Nephron progenitor cell (in vitro differentiated cells): ENCODE measurements at regions not wholly inside any gene's neighbourhood (a gene's known extent, or its start where the extent isn't known, plus 50 kb on each side); places are given as distances from the start of the nearest gene placed in this dataset.

Source experiments
- DNase-seq: peaks from one replicate; pipeline ENCODE4 v3.0.0; 2021
- H3K27ac Mint-ChIP-seq: 2 replicates; pipeline ENCODE4 v1.8.0; 2021; ENCODE audit warnings: mild to moderate bottlenecking, moderate library complexity, mixed read lengths
- H3K27me3 Mint-ChIP-seq: 2 replicates; pipeline ENCODE4 v1.8.0; 2021; ENCODE audit warnings: mild to moderate bottlenecking, low read depth, mixed read lengths; ENCODE audit not compliant: poor library complexity
- H3K36me3 Mint-ChIP-seq: 2 replicates; pipeline ENCODE4 v1.8.0; 2021; ENCODE audit warnings: low read depth, mixed read lengths
- H3K4me1 Mint-ChIP-seq: 2 replicates; pipeline ENCODE4 v1.8.0; 2021; ENCODE audit warnings: mixed read lengths
- H3K4me3 Mint-ChIP-seq: 2 replicates; pipeline ENCODE4 v1.8.0; 2021; ENCODE audit warnings: mild to moderate bottlenecking, moderate library complexity, mixed read lengths
- H3K9me3 Mint-ChIP-seq: 2 replicates; pipeline ENCODE4 v1.8.0; 2021; ENCODE audit warnings: mild to moderate bottlenecking, moderate library complexity, mixed read lengths
- CTCF ChIP-seq: fragments of 200-600 bp; sonication (generic); IDR thresholded peaks from 2 replicates; pipeline ENCODE4 v1.5.0; 2021; ENCODE audit warnings: antibody characterized with exemption

DNA sequence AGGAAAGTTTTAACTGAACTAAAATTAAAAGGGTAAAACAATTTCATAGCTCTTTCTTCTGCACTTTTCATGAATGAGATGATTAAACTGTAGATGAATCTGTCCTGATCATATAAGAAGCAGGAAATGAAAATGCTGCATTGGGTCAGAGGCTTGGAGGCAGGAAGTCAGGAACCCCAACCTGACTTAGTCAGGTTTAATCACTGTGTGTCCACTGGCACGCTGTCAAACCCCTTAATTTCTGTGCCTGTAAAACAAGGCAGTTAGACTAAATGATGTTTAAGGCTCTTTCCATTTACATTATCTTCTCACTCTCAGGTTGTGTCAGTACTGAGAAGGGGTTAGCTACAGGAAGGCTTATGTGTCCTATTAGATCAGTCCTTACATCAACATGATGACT is 193.3 kb upstream of the TTC14 start:
- DNase-seq = no peak
- no peaks in the 10 kb centered on the region for H3K4me1 Mint-ChIP-seq
- no peaks in the 10 kb centered on the region for H3K36me3 Mint-ChIP-seq
- TF ChIP-seq CTCF = no peak
- H3K27ac Mint-ChIP-seq = no peak overlapping the region
- no peak overlapping the region for H3K4me3 Mint-ChIP-seq
- H3K27me3 Mint-ChIP-seq = peaks cover 7% of the 10 kb centered on the region
- no peaks in the 10 kb centered on the region for H3K9me3 Mint-ChIP-seq

DNA sequence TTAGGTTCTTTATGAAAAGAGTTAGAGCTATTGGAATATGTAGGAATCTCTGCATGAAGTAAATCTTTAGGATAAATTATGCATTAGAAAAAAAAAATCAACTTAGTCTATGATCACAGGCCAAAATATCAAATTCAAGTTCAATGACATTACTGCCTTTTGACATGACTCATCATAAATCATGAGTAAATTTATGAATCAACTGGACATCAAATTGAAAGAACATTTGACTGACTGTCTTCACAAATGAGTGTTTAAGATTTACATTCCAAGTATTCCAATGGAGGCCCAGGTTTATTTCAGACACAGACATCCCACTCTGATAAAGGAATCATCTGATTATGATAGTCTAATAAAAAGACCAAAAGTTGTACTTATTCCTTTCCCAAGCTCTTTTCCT is 192.8 kb upstream of the TTC14 start:
- peaks cover 7% of the 10 kb centered on the region for H3K27me3 Mint-ChIP-seq
- no peaks in the 10 kb centered on the region for H3K4me1 Mint-ChIP-seq
- no peaks in the 10 kb centered on the region for H3K36me3 Mint-ChIP-seq
- no peaks in the 10 kb centered on the region for H3K9me3 Mint-ChIP-seq
- no peak for DNase-seq
- H3K4me3 Mint-ChIP-seq = no peak overlapping the region
- no peak overlapping the region for H3K27ac Mint-ChIP-seq
- no peak for TF ChIP-seq CTCF

DNA sequence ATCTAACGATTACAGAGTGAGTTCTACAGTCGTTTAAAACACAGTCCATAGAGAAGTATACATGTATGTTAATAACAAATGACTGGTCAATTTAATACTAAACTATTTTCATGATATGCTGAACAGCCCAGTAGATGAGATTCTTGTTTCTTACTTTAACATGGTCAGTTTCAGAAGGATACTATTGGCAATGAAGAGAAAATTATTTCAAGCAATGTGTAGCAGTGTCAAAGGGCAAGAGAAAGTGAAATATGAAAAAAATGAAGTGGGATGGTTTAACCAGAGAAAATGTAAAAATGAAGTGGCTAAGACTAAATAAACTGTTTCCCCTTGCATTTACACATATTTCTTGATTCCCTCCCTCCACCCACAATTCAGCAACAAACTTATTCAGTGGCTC is 192.1 kb upstream of the TTC14 start:
- Mint-ChIP-seq H3K27ac (no peak overlapping the region), H3K9me3 (no peaks in the 10 kb centered on the region), H3K27me3 (peaks cover 5% of the 10 kb centered on the region), H3K4me1 (no peaks in the 10 kb centered on the region), H3K36me3 (no peaks in the 10 kb centered on the region), H3K4me3 (no peak overlapping the region)
- no peak for TF ChIP-seq CTCF
- no peak for DNase-seq

GRCh38 chr3:180414157-180414556 is 187.8 kb upstream of the TTC14 start:
- DNase-seq = no peak
- no peak for TF ChIP-seq CTCF
- Mint-ChIP-seq H3K4me1 (no peaks in the 10 kb centered on the region), H3K4me3 (no peak overlapping the region), H3K36me3 (no peaks in the 10 kb centered on the region), H3K9me3 (no peaks in the 10 kb centered on the region), H3K27me3 (peaks cover 4% of the 10 kb centered on the region), H3K27ac (no peak overlapping the region)

DNA sequence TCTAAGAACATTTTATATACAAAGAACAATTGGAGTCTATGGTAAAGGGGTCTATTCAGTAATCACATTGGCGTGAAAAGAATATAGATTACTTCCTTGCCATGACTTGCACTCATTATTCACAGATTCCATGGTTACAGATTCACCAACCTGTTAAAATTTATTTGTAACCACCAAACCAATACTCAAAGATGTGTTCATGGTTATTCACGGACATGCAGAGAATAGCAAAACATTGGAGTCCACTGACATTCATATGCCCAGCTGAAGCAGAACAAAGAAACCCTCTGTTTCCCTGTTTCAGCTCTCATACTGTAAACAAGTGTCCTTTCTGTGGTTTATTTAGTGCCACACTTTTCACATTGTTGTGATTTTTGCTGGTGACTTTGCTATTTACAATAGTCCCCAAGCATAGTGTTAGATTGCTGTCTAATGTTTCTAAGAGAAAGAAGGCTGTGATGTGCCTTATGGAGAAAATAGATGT is 185.8 kb upstream of the TTC14 start:
- no peaks in the 10 kb centered on the region for H3K36me3 Mint-ChIP-seq
- no peaks in the 10 kb centered on the region for H3K27me3 Mint-ChIP-seq
- H3K27ac Mint-ChIP-seq = no peak overlapping the region
- no peaks in the 10 kb centered on the region for H3K4me1 Mint-ChIP-seq
- H3K4me3 Mint-ChIP-seq = no peak overlapping the region
- no peak for TF ChIP-seq CTCF
- no peaks in the 10 kb centered on the region for H3K9me3 Mint-ChIP-seq
- no peak for DNase-seq

GRCh38 chr3:180417241-180417640 is 184.7 kb upstream of the TTC14 start:
- no peak for TF ChIP-seq CTCF
- no peaks in the 10 kb centered on the region for H3K4me1 Mint-ChIP-seq
- no peak overlapping the region for H3K4me3 Mint-ChIP-seq
- no peak for DNase-seq
- H3K27me3 Mint-ChIP-seq = no peaks in the 10 kb centered on the region
- H3K9me3 Mint-ChIP-seq = no peaks in the 10 kb centered on the region
- no peak overlapping the region for H3K27ac Mint-ChIP-seq
- no peaks in the 10 kb centered on the region for H3K36me3 Mint-ChIP-seq
